Hepatocyte (in vitro differentiated cells): ENCODE measurements at regions not wholly inside any gene's neighbourhood (a gene's known extent, or its start where the extent isn't known, plus 50 kb on each side); places are given as distances from the start of the nearest gene placed in this dataset.

Experiments used
- DNase-seq: peaks from one replicate; pipeline ENCODE4 v3.0.0-alpha.2; 2016; ENCODE audit warnings: low spot score
- H2AFZ ChIP-seq: fragments of 200-600 bp; sonication (generic); 2 replicates; pipeline ENCODE4 v1.6.0; 2016; ENCODE audit warnings: antibody characterized with exemption, mild to moderate bottlenecking
- H3K27ac ChIP-seq: fragments of 200-600 bp; sonication (generic); 2 replicates; pipeline ENCODE4 v1.5.1; 2016; ENCODE audit warnings: mild to moderate bottlenecking
- H3K27me3 ChIP-seq: fragments of 200-600 bp; sonication (generic); 2 replicates; pipeline ENCODE4 v1.6.1; 2016
- H3K36me3 ChIP-seq: fragments of 200-600 bp; sonication (generic); replicated peaks from 2 replicates; pipeline ENCODE4 v1.5.1; 2016; ENCODE audit warnings: low read depth; ENCODE audit not compliant: insufficient read depth
- H3K4me1 ChIP-seq: fragments of 200-600 bp; sonication (generic); 2 replicates; pipeline ENCODE4 v1.5.1; 2016; ENCODE audit warnings: mild to moderate bottlenecking, moderate library complexity; ENCODE audit not compliant: insufficient read depth
- H3K4me2 ChIP-seq: fragments of 200-600 bp; sonication (generic); 2 replicates; pipeline ENCODE4 v1.6.0; 2016
- H3K4me3 ChIP-seq: fragments of 200-600 bp; sonication (generic); 2 replicates; pipeline ENCODE4 v1.5.1; 2016; ENCODE audit warnings: mild to moderate bottlenecking
- H3K79me2 ChIP-seq: fragments of 200-600 bp; sonication (generic); 2 replicates; pipeline ENCODE4 v1.6.0; 2017; ENCODE audit warnings: mild to moderate bottlenecking
- H3K9me2 ChIP-seq: fragments of 200-600 bp; sonication (generic); replicated peaks from 2 replicates; pipeline ENCODE4 v1.6.0; 2017; ENCODE audit warnings: mild to moderate bottlenecking; ENCODE audit not compliant: insufficient read depth
- H3K9me3 ChIP-seq: fragments of 200-600 bp; sonication (generic); 2 replicates; pipeline ENCODE4 v1.5.1; 2016; ENCODE audit warnings: low read depth, mild to moderate bottlenecking
- H4K20me1 ChIP-seq: fragments of 200-600 bp; sonication (generic); 2 replicates; pipeline ENCODE4 v1.6.0; 2016; ENCODE audit warnings: mild to moderate bottlenecking; ENCODE audit not compliant: insufficient read depth, poor library complexity, severe bottlenecking
- CTCF ChIP-seq: fragments of 200-600 bp; sonication (generic); IDR thresholded peaks from 2 replicates; pipeline ENCODE4 v1.5.1; 2016; ENCODE audit warnings: antibody characterized with exemption, mild to moderate bottlenecking; ENCODE audit not compliant: poor library complexity
- EZH2 ChIP-seq: fragments of 200-600 bp; sonication (generic); IDR thresholded peaks from 2 replicates; pipeline ENCODE4 v1.6.1; 2016; ENCODE audit warnings: antibody characterized with exemption, mild to moderate bottlenecking, borderline replicate concordance
- EZH2phosphoT487 ChIP-seq: fragments of 200-600 bp; sonication (generic); IDR thresholded peaks from one replicate; pipeline ENCODE4 v1.6.1; 2018; ENCODE audit warnings: antibody characterized with exemption, mild to moderate bottlenecking, low read depth, moderate library complexity; ENCODE audit not compliant: unreplicated experiment, severe bottlenecking
- WGBS: methylation state at CpG from one replicate; pipeline ENCODE4 v1.1.6; 2016; ENCODE audit warnings: low lambda C conversion rate; ENCODE audit errors: missing lambda C conversion rate; 5-methylcytosine and 5-hydroxymethylcytosine counted together

GRCh38 chr7:19407270-19407669 is 262.0 kb upstream of the FERD3L start:
- Histone ChIP-seq H3K9me3 (no peaks in the 10 kb centered on the region), H4K20me1 (no peaks in the 10 kb centered on the region), H3K27me3 (no peaks in the 10 kb centered on the region), H3K79me2 (no peaks in the 10 kb centered on the region), H3K4me1 (peaks cover 6% of the 10 kb centered on the region), H3K36me3 (no peaks in the 10 kb centered on the region), H2AFZ (no peak overlapping the region), H3K4me2 (no peak overlapping the region), H3K4me3 (no peak overlapping the region), H3K27ac (no peak overlapping the region), H3K9me2 (no peaks in the 10 kb centered on the region)
- WGBS = 75% methylated on average over 4 of the region's 4 CpGs
- TF ChIP-seq EZH2phosphoT487 (no peak), CTCF (no peak), EZH2 (no peak)
- DNase-seq = no peak

- DNase-seq = no peak
- H3K4me2 ChIP-seq = no peak overlapping the region
- peaks cover 6% of the 10 kb centered on the region for H3K4me1 ChIP-seq
- H3K36me3 ChIP-seq = no peaks in the 10 kb centered on the region
- no peaks in the 10 kb centered on the region for H3K9me2 ChIP-seq
- H2AFZ ChIP-seq = no peak overlapping the region
- no peaks in the 10 kb centered on the region for H3K9me3 ChIP-seq
- 59% methylated on average over 2 of the region's 2 CpGs for WGBS
- TF ChIP-seq CTCF (no peak), EZH2phosphoT487 (no peak), EZH2 (no peak)
- no peaks in the 10 kb centered on the region for H3K27me3 ChIP-seq
- no peak overlapping the region for H3K4me3 ChIP-seq
- peak overlapping the region; percentile 20 for H3K27ac ChIP-seq
- H4K20me1 ChIP-seq = no peaks in the 10 kb centered on the region
- no peaks in the 10 kb centered on the region for H3K79me2 ChIP-seq
Observed at GRCh38 chr7:19405541-19405940, 260.3 kb upstream of the FERD3L start.

- peak overlapping the region; percentile 20 for H3K27ac ChIP-seq
- 9% methylated on average over 3 of the region's 3 CpGs for WGBS
- no peaks in the 10 kb centered on the region for H3K9me2 ChIP-seq
- no peaks in the 10 kb centered on the region for H3K36me3 ChIP-seq
- H3K4me1 ChIP-seq = peaks cover 6% of the 10 kb centered on the region
- no peaks in the 10 kb centered on the region for H3K79me2 ChIP-seq
- DNase-seq = peak; percentile 46
- H3K27me3 ChIP-seq = no peaks in the 10 kb centered on the region
- H3K4me2 ChIP-seq = peak overlapping the region; percentile 2
- H3K9me3 ChIP-seq = no peaks in the 10 kb centered on the region
- TF ChIP-seq EZH2phosphoT487 (no peak), CTCF (no peak), EZH2 (no peak)
- H2AFZ ChIP-seq = no peak overlapping the region
- no peak overlapping the region for H3K4me3 ChIP-seq
- no peaks in the 10 kb centered on the region for H4K20me1 ChIP-seq
Observed at GRCh38 chr7:19404912-19405329, 259.7 kb upstream of the FERD3L start.

- no peak overlapping the region for H3K4me3 ChIP-seq
- WGBS = 72% methylated on average over 2 of the region's 2 CpGs
- H3K36me3 ChIP-seq = no peaks in the 10 kb centered on the region
- no peaks in the 10 kb centered on the region for H3K4me1 ChIP-seq
- no peak overlapping the region for H3K4me2 ChIP-seq
- no peaks in the 10 kb centered on the region for H3K79me2 ChIP-seq
- no peak overlapping the region for H2AFZ ChIP-seq
- no peak overlapping the region for H3K27ac ChIP-seq
- H3K9me2 ChIP-seq = no peaks in the 10 kb centered on the region
- H3K9me3 ChIP-seq = no peaks in the 10 kb centered on the region
- DNase-seq = no peak
- no peaks in the 10 kb centered on the region for H3K27me3 ChIP-seq
- TF ChIP-seq EZH2phosphoT487 = no peak
- TF ChIP-seq CTCF = no peak
- TF ChIP-seq EZH2 = no peak
- no peaks in the 10 kb centered on the region for H4K20me1 ChIP-seq
Observed at GRCh38 chr7:19403691-19404090, 258.5 kb upstream of the FERD3L start.
